HepG2 (cell line): ENCODE measurements at regions not wholly inside any gene's neighbourhood (a gene's known extent, or its start where the extent isn't known, plus 50 kb on each side); places are given as distances from the start of the nearest gene placed in this dataset.

Source experiments
- ARID2 ChIP-seq: sonication (generic); formaldehyde crosslinking; IDR thresholded peaks from 2 replicates; pipeline ENCODE4 v1.8.1; 2022; ENCODE audit warnings: mild to moderate bottlenecking, missing genetic modification reagents, borderline replicate concordance
- JUND ChIP-seq: sonication (generic); formaldehyde crosslinking; IDR thresholded peaks from 2 replicates; pipeline ENCODE4 v1.8.0; 2022; ENCODE audit warnings: mild to moderate bottlenecking, missing genetic modification reagents
- MAX ChIP-seq: IDR thresholded peaks from 2 replicates; pipeline ENCODE4 v1.6.1; 2012; ENCODE audit warnings: inconsistent platforms
- POLR2A ChIP-seq, 2 experiments: IDR thresholded peaks; 2 replicates each; pipeline ENCODE4 v1.6.1; 2011; ENCODE audit warnings: low read depth in 2 of 2, low read length in 2 of 2, mild to moderate bottlenecking in 1 of 2, moderate library complexity in 1 of 2; ENCODE audit not compliant: insufficient read depth in 1 of 2
- POLR2AphosphoS5 ChIP-seq: IDR thresholded peaks from 2 replicates; pipeline ENCODE4 v1.6.1; 2012; ENCODE audit warnings: low read depth, low read length
- SMC3 ChIP-seq: IDR thresholded peaks from 2 replicates; pipeline ENCODE4 v1.6.1; 2011; ENCODE audit warnings: low read length, improper control_type of control experiment
- TAF1 ChIP-seq: sonication (generic); formaldehyde crosslinking; IDR thresholded peaks from 2 replicates; pipeline ENCODE4 v1.4.0; 2020; ENCODE audit warnings: missing genetic modification reagents
- ZC3H4 ChIP-seq: sonication (generic); formaldehyde crosslinking; IDR thresholded peaks from 2 replicates; pipeline ENCODE4 v1.4.0; 2020; ENCODE audit warnings: missing genetic modification reagents, borderline replicate concordance
- ZNF138 ChIP-seq: sonication (generic); formaldehyde crosslinking; IDR thresholded peaks from 2 replicates; pipeline ENCODE4 v1.5.0; 2020; ENCODE audit warnings: mild to moderate bottlenecking, low read depth, missing genetic modification reagents
- ZNF577 ChIP-seq: sonication (generic); formaldehyde crosslinking; IDR thresholded peaks from 2 replicates; pipeline ENCODE4 v1.4.0; 2020; ENCODE audit warnings: mild to moderate bottlenecking, low read depth, missing genetic modification reagents, borderline replicate concordance

- TF ChIP-seq MAX (no peak), ARID2 (no peak), TAF1 (CRISPR knock-in tag) (no peak), POLR2A (IDR thresholded peaks at IDR 0.05; ENCODE audit: insufficient read depth in 1 of 2, low read depth in 2 of 2, low read length in 2 of 2) (no peak), ZNF138 (CRISPR knock-in tag) (no peak), POLR2AphosphoS5 (no peak), ZNF577 (CRISPR knock-in tag) (no peak), SMC3 (no peak), JUND (CRISPR knock-in tag) (no peak), ZC3H4 (no peak)
Observed at GRCh38 chr7:131174391-131174790, 153.3 kb upstream of the MKLN1 start.
